HG03439 (cell line): ENCODE measurements at regions not wholly inside any gene's neighbourhood (a gene's known extent, or its start where the extent isn't known, plus 50 kb on each side); places are given as distances from the start of the nearest gene placed in this dataset.

ENCODE experiments used
- ATAC-seq: cut with Tn5 transposase; IDR thresholded peaks from one replicate; pipeline ENCODE4 v1.9.1; 2021; ENCODE audit warnings: mild to moderate bottlenecking, moderate library complexity; ENCODE audit not compliant: unreplicated experiment

DNA sequence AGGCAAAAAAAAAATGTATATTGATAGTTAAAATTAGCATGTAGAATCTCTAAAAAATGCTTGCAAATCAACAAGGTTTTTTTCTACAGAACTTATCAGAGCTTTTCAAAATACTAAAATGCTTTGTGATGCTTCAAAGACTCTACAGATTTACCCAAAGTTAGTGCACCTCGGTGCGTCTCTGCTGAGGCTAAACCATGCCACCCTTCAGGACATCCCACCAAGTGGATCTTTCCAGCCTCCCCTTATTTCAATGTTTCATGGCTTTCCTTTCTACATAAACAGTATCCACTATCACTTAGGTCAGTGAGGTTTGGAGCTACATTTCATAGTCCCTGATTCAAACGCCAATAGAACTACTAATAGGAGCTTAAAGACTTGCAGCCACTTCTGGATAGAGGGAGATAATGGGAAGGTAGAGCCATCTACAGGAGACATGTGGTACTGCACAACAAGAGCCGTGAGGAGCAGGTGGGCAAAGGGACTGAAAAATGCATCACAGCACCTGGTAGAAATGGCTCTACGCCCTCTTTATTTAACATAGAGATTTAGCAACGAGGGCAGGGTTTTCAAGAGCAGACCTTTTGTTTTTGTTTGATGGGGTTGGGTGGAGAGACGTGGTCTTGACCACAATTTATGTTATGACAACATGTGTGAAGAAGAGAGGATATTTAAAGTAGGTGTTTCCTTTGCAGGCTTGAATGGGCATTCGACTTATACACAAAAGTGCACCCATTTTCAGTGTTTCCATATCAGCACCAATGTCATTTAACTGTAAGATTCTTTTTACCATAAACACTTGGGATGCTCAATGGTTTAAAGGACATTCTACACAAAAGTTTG, 56.1 kb upstream of the SLC35G4 start:
- ATAC-seq: peak; percentile 73

GRCh38 chr18:11548916-11549551, 60.4 kb upstream of the SLC35G4 start:
- ATAC-seq: no peak

GRCh38 chr18:11548396-11548795, 61.0 kb upstream of the SLC35G4 start:
- no peak for ATAC-seq

DNA sequence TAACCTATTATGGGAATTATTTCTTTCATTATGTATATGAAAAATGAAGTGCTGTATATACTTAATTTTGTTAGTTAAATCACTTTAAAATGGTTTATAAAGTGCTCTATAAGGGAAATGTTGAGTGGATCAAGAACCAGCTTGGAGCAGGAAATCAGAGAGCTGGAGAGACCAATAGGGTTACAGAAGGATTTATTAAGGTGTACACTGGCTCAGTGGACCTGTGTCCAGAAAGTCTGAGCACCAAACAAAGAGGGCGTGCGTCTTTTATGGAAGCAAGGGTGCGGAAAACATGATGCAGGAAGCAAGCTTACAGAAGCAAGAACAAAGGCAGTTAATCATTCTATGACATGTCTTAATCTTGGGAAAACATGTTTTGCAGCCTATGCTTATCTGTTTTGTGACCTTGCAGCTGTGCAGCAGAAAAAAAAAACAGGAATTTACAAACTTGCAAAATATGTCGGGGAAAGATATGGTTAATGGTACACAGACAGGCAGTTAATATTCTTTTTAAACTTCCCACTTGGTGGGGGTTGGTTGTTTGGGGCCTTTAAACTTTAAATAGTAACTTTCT, 65.2 kb upstream of the SLC35G4 start:
- no peak for ATAC-seq

- ATAC-seq: no peak
Measured at GRCh38 chr18:11541179-11541578, 68.2 kb upstream of the SLC35G4 start.

DNA sequence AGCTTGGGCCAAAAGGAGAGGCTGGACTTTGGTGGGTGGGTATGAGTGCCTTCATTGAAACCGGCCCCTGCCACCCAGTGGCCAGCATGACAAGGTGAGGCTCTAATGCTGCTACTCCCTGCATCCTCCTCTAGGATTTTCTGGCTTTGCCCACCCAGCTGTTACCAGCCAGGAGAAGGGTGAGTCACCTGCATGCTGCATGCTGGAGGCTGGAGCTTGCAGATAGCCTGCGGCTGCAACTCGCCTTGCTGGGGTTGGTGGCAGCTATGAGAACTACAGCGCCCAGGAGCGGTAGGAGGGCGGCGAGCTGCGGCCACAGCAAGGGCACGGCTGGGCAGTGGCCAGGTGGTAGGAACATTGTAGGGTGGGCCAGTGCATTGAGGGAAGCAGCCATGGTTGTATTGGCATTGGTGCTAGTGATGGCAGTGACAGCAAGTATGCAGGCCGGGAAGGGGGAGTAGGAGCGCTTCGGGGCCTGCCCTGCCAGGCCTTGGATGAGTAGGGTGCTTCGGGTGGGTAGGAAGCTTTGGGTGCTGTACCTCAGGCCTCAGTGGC, 75.4 kb upstream of the SLC35G4 start:
- no peak for ATAC-seq

- no peak for ATAC-seq
Measured at GRCh38 chr18:11533513-11533890, 75.9 kb upstream of the SLC35G4 start.

DNA sequence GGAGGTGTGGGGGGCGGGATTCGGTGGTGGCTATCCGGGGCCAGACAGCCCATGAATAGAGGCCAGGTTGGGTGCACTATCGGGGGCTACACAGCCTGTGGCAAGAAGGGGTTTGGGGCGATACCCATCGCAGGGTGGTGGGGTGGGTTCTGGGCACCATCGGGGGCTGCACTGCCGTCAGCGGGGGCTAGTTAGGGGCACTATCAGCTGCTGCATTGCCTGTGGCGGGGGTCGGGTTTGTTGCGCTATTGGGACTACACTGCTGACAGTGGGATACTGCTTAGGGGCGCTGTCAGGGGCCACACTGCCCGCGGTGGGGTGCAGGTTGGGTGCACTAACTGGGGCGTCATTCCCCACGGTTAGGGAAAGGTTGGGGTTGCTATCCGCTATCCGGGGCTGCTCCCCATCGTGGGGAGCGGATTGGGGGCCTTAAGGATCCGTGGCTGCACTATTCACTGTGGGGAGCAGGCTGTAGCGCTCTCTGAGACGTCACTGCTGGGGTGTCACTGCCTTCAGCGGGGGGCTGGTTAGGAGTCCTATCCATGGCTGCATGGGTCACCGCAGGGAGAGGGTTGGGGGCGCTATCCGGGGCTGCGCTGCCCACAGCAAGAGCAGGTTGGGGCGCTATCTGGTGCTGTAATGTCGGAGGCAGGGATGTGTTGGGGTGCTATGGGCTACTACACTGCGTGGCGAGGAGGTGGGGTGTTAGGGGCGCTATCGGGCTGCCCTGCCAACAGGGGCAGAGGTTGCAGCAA, 76.5 kb upstream of the SLC35G4 start:
- ATAC-seq: no peak

DNA sequence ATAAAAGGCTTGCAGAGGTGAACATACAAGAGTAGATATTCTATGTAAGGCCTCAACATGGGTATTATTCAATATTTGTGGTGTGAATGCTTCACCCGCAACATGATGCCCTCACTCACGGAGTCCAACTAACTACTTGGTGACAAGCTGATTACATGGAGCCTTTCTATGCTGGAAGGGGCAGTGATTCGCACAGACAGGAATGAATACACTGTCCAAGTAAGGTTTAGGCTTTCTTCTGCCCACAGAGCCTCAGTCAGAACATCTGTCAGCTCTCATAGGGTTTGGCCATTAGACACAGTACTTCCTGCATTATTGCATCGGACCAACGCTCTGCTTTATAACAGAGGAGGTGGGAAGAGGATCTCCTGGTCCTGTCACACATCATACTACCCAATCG, 80.3 kb upstream of the SLC35G4 start:
- no peak for ATAC-seq

DNA sequence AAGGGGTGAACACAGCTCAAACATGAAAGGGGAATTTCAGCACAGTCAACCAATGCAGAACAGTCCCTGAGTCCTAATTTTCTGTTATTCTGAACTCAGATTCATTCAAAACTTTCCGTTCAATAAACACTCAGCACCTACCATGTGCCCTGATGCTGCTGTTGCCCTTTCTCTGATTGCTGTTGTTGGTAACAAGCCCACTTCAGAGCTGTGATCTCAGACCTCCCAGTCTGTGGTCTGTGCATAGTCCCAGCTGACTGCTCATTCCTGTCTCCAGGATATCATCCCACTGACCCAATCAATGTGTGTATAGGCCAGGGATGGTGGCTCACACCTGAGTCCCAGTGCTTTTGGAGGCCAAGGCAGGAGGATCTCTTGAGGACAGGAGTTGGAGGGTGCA, 82.7 kb upstream of the SLC35G4 start:
- no peak for ATAC-seq

DNA sequence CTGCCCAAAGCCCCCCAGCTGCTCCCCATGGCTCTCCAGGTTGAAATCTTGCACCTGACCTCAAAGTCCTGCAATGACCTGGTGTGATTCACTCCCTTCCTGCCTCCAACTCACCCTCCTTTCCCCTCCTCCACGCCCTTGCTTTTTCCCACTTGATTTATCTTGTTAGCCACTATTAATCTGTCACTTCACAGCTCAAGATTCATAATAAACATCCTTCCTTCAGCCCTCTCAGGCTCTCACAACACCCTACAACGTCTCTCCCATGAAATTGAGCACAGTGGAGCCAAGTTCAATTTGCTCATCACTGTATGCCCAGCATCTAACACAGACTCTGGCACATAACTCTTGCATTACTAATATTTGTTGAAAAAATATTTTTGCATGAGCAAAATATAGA, 85.6 kb upstream of the SLC35G4 start:
- no peak for ATAC-seq

- ATAC-seq: no peak
Measured at GRCh38 chr18:11522992-11523391, 86.4 kb upstream of the SLC35G4 start.

GRCh38 chr18:11521853-11522252, 87.5 kb upstream of the SLC35G4 start:
- no peak for ATAC-seq

DNA sequence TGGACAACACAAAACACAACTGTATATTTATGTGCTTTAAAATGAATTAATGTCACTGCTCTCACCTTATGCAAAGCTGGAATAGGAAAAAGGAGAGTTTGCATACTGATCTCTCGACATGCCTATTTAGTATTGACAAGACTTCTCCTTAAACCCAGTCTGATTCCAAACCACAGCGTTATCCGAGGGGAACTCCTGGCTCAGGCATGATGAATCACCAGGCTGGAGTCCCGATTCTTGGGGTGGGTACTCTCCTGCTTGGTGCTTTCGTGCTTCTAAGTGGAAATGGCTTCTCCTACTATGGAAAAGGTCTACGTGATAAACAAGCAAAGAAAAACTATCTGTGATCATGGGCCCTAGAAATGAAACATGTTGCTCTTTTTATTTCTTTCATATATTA, 88.9 kb upstream of the SLC35G4 start:
- no peak for ATAC-seq

GRCh38 chr18:11518788-11519685, 90.4 kb upstream of the SLC35G4 start:
- ATAC-seq: no peak

DNA sequence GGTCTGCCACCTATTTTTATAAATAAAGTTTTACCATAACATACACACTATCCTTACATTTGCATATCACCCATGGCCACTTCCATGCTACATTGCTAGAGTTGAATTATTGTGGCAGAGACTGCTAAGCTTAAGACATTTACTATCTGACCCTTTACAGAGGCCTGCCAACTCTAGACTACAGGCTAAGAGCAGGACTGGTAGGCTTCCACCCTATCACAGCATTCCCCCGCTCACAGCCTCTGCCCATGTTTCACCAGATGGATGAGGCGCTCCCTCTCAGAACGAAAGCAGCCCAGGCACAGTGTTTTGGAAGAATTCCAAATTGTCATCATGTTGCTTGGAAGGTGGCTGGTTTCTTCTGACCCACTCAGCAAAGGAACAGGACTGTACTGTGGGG, 91.7 kb upstream of the SLC35G4 start:
- ATAC-seq: no peak

GRCh38 chr18:11516751-11517503, 92.5 kb upstream of the SLC35G4 start:
- ATAC-seq: no peak

DNA sequence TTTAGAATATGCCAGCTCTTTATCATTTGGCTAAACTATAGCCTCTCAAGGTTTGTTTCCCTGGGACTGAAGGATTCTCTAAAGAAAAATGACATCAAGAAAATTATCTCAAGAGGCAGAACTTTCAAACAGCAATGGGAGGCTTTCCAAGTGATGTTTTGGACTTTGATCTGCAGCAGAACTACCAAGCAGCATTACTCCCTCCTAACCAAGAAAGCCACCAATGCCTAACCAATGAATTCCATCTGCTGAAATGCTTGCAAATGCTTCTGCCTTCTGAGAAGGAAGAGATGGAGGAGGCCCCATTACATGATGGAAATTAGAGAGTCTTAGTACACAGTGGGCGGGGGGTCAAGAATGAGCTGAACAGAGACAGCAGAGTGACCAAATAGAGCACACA, 95.1 kb upstream of the SLC35G4 start:
- ATAC-seq: no peak
